Stimulated activated CD8-positive, alpha-beta memory T cell treated with anti-CD3 and anti-CD28 coated beads, Interleukin-12 subunit alpha, Interleukin-12 subunit beta, amount 100 ng/mL, for 4 hours (primary cell): ENCODE measurements at regions not wholly inside any gene's neighbourhood (a gene's known extent, or its start where the extent isn't known, plus 50 kb on each side); places are given as distances from the start of the nearest gene placed in this dataset.

Experiments used
- DNase-seq: peaks from one replicate; pipeline ENCODE4 v3.0.0-alpha.2; 2020; ENCODE audit warnings: low read depth

- no peak for DNase-seq
These were observed 549.1 kb upstream of the BOD1L1 start for GRCh38 chr4:14176613-14177012.

DNA sequence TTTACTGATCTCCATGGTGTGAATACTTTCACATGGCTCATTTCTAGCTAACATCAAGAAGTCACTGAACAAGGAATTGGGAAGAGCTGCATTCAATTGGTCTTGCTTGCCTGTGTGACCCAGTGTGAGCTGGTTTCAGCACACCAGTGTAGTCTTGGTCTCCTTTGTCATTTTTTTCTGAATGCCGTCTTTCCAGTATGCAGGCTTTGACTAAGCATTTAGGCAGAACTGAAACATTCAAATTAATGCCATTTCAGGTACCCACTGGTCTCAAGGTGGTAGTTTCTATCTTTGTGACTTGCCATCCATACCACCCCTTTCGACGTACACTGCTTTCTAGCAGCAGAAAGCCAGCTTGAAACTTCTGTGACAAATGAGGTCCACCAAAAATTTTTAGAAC lies 550.5 kb upstream of the BOD1L1 start:
- DNase-seq = no peak

- no peak for DNase-seq
These were observed 550.9 kb upstream of the BOD1L1 start for GRCh38 chr4:14178421-14178820.

DNA sequence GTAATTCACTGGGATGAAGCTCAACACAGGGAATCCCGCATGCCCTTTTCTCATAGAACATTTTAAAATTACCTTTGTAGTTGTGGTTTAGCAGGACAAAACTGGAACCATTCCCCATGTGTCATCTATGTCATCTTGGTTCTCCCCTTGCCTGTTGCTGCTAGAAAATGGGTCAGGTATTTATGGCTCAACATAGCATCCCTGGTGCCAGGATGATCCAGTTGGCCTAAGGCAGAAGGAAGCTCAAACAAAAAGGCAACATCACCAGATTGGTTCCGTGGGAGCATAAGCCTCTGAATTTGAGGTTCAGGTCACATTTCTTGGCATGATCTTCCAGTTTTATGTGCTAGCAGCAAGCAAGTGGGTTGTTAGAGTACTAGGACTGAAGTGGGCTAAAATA lies 552.6 kb upstream of the BOD1L1 start:
- DNase-seq = no peak

DNA sequence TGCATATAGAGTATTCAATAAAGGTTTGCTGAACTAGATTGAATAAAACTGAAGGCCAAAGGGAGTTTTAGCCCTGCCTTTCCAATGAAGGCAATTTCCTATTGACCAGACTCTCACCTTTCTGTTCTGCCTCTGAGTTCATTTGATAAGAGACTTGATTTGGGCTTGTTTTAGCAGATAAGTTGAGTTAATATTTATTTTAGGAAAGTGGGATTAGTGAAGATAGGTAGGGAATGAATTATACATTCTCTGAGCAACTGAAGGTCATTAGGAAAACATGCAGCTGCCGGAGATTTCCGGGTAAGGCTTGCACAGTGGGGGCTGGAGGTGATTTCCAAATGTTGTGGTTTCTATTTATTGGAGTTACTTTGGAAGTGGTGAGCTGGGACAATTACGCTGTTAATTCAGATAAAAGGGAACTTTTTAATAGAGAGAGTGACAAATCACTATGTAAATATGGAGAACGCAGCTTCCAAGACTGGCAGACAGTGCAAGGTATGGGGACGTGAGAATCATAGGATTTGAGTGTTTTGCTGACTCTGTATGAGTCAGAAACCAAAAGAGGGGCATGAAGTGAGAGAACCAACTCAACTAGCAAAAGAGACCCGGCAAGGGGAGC lies 553.6 kb upstream of the BOD1L1 start:
- no peak for DNase-seq

- no peak for DNase-seq
These were observed 554.6 kb upstream of the BOD1L1 start for GRCh38 chr4:14182148-14182547.

DNA sequence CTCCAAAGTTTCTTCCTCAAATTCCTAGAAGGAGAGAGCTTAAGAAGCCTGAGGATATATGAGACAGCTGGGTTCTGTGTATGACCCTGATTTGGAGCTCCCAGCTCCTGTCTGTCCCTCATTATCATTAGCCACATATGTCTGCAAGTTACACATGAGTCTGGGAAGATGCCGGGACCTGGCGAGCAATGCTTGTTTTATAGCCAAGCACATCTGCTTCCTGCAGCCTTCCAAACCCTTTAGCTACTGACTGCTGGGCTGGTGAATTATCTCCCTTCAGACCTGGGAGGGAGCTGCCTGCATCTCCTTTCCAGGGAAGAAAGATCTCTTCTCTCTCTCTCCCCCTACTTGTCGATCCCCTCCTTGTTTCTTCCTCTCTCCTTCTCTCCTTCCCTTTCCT lies 556.7 kb upstream of the BOD1L1 start:
- DNase-seq = no peak

DNA sequence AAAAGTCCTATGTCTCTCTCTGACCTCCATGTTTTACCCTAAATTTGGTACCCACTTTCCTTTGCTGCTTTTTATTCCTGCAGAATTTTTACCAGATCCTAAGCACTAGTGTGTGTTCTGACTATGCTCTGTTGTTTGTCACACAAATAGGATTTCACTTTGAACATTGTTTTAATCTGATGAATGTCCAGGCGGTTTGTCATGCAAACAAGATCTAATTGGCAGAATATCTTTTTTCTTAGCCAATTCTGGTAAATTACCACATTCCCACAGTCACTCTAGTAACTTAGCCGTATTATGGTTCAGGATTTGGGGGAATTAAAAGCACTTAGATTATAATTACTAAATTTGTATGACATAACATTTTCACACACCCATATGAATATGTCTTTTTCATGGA lies 557.2 kb upstream of the BOD1L1 start:
- no peak for DNase-seq

- DNase-seq = no peak
These were observed 560.7 kb upstream of the BOD1L1 start for GRCh38 chr4:14188214-14188613.

- no peak for DNase-seq
These were observed 566.1 kb upstream of the BOD1L1 start for GRCh38 chr4:14193601-14194000.

DNA sequence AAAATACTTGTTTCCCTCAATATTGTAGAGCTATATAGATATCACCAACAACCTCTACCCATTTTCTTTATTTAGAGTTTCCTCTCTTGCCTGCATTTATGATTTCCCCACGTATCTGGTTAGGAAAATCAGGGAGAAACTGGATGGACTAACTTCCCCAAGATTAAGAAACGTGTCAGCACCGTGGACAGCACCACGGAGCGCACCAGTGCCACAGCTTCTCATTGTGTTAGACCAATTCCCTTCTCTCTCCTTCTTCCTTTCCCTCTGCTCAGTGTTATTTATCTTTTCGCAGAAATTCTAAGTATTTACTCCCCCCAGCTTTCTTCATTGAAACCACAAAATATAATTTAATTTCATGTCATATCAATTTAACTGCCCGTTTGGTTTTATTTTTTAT lies 568.6 kb upstream of the BOD1L1 start:
- DNase-seq = no peak

GRCh38 chr4:14215116-14215770 lies 587.7 kb upstream of the BOD1L1 start:
- DNase-seq = no peak

DNA sequence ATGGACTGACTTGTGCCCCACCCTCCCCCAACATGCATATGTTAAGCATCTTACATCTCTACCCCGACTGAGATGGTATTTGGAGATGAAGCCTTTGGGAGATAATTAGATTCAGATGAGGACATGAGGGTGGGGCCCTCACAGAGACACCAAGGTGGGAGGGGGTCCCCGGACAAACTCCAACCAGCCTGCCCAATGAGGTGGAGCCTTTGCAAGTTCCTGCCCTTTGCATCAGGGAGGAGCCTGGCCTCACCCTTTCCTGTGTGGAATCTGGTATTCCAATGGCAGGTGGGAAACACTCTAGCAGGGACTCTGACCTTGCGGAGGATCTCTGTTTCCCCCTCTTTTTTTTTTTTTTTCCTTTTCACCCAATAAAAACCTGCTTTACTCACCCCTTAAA lies 589.9 kb upstream of the BOD1L1 start:
- no peak for DNase-seq

- no peak for DNase-seq
These were observed 591.1 kb upstream of the BOD1L1 start for GRCh38 chr4:14218641-14219040.

DNA sequence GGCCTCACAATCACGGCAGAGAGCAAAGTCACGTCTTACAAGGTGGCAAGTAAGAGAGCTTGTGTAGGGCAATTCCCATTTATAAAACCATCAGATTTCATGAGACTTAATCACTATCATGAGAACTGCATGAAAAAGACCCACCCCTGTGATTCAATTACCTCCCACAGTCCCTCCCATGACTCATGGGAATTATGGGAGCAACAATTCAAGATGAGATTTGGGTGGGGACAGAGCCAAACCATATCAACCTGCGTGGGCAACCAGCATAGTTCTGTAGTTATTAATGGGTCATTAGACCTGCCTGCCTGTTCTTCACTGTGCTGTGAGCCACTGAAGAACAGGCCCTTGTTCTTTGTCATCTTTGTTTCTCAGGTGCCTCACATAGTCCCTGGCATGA lies 593.7 kb upstream of the BOD1L1 start:
- DNase-seq = no peak

GRCh38 chr4:14222377-14223029 lies 595.0 kb upstream of the BOD1L1 start:
- DNase-seq = no peak

- no peak for DNase-seq
These were observed 595.9 kb upstream of the BOD1L1 start for GRCh38 chr4:14223461-14223860.

GRCh38 chr4:14225688-14226207 lies 598.2 kb upstream of the BOD1L1 start:
- no peak for DNase-seq

DNA sequence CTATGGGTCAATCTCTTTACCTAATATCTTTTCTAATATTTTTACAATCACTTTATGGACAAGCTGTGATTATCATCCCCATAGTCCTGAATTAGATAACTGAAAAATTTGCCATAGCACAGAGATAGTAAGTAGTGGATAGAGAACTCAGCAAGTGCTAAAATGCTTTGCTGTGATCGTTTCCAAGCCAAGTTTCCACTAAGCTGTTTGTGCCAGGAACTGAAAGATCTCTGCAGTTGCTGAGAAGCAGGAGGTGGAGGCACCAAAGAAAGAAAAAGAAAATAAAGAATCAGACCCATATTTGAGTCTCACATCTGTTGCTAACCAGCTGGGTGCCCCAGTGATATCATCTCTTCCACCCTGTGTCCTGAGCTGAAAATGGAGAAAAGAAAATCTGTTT lies 605.6 kb upstream of the BOD1L1 start:
- no peak for DNase-seq

GRCh38 chr4:14234307-14234706 lies 606.8 kb upstream of the BOD1L1 start:
- DNase-seq = no peak

- DNase-seq = no peak
These were observed 608.8 kb upstream of the BOD1L1 start for GRCh38 chr4:14236359-14236758.

- no peak for DNase-seq
These were observed 610.4 kb upstream of the BOD1L1 start for GRCh38 chr4:14237911-14238310.

- no peak for DNase-seq
These were observed 614.0 kb upstream of the BOD1L1 start for GRCh38 chr4:14241574-14241973.

DNA sequence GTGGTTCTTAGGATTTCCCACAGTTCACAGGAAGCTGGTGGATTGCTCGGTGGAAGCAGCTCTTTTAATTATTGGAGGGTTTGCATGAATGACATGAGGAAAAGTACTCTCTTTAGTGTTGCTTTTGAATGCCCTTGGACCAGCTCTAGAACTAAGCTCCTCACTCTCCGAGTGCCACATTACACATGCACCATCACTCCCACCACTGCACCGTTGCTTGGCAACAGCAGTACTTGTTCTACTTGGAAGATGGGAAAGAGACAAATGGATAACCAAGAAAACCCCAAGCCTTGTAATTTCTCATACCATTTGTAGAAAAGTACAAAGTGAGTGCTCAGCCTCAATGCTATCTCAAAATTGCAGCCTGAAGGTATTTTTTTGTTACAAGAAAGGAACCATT lies 620.2 kb upstream of the BOD1L1 start:
- no peak for DNase-seq
